Muscle of arm (tissue), 1 donor: ENCODE measurements at regions not wholly inside any gene's neighbourhood (a gene's known extent, or its start where the extent isn't known, plus 50 kb on each side); places are given as distances from the start of the nearest gene placed in this dataset.

Experiments
- DNase-seq: peaks from one replicate; pipeline ENCODE4 v3.0.0-alpha.2; 2013

GRCh38 chr15:46644501-46645481, 1010.0 kb downstream of the SQOR start:
- DNase-seq: no peak

DNA sequence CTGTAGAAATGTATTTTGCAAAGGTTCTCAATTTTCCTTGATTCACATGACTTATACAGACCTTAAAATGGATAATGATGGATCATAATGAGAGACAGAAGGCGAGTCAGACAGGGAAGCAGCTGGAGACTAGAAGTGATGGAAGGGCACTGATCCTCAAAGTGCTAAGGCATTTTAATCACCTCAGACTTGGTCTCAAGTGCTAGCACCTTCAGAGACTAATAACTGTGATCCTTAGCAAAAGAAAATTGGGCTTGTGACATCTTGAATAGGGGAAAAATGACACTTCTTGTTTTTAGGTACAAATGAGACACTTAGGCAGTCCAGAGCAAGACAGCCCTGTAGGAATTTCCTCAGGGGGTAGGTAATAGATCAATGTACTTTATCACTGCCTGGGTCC, 1011.7 kb downstream of the SQOR start:
- DNase-seq: no peak

DNA sequence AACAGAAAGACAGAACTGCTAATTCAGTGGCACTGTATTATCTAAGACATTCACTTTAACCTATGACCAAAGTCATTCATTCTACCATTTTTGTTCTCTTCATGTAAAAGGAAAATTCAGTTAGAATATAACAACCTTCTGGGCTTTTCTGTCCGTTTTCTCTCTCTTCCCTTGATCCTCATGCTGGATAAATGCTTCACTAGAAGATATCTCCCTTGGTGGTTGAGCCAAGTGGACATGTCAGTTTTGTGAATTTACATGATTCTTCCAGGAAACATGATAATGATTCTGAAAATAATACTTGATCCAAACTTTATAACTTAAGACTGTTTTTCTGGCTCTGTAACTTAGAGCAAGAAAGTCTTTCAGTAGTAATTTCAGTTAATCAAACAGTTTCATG, 1012.2 kb downstream of the SQOR start:
- no peak for DNase-seq

- no peak for DNase-seq
These were observed 1017.4 kb downstream of the SQOR start for GRCh38 chr15:46652266-46652665.

DNA sequence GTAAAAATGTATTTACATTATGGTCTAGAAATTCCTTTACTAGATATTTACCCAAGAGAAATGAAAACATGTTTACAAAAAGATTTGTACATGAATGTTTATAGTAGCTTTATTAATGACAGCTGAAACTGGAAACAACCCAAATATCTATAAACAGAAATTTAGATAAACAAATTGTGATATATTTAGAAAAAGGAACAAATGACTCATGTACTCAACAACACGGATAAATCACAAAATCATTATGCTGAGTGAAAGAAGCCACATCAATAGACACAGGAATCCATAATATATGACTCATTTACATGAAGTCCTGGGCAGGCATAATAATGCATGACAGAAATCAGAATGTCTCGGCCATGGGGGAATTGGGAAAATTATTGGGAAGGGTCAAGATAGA, 1020.2 kb downstream of the SQOR start:
- no peak for DNase-seq

GRCh38 chr15:46660096-46660842, 1025.4 kb downstream of the SQOR start:
- DNase-seq: no peak

GRCh38 chr15:46670258-46670657, 1035.4 kb downstream of the SQOR start:
- no peak for DNase-seq

DNA sequence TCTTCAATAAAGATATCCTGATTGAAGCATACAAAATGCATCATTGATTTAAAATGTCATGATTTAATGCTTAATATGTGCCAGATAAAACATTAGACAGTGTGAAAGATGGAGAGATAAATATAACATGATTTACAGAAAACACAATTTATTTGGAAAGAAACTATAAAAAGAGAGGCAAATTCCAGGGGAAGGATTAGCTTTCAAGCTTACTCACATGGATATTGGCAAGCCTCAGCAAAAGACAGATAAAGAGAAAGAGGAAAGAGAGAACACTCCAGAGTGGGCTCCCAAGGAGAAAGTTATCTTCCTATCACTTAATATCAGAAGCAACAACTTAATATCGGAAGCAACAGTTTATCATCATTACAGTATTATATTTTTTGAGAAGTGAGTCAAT, 1036.5 kb downstream of the SQOR start:
- DNase-seq: no peak

- DNase-seq: no peak
These were observed 1037.2 kb downstream of the SQOR start for GRCh38 chr15:46672041-46672440.

- DNase-seq: no peak
These were observed 1040.8 kb upstream of the SEMA6D start for GRCh38 chr15:46676233-46677206.

DNA sequence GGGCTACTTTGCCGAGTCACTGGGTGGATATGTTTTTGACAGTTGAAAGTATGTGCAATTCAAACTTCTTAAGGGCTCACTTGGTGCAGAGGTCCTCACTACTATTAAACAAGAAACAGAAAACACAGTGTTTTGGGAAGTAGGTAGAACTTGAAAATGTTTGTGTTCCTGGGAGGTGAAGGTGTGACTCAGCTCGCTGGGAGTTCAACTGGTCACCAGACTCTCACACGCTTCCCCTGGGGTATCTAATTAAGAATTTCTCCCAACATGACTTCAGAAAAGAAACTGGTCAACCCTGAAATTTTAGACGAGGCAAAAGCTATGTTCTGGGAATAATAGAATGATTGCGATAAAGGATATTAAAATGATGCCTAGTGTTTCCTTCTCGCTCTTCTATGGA, 1039.8 kb upstream of the SEMA6D start:
- DNase-seq: no peak

GRCh38 chr15:46681901-46682300, 1035.4 kb upstream of the SEMA6D start:
- DNase-seq: no peak

- DNase-seq: no peak
These were observed 1034.1 kb upstream of the SEMA6D start for GRCh38 chr15:46682969-46683791.

GRCh38 chr15:46685096-46685495, 1032.2 kb upstream of the SEMA6D start:
- DNase-seq: no peak

GRCh38 chr15:46685681-46686080, 1031.6 kb upstream of the SEMA6D start:
- DNase-seq: no peak

DNA sequence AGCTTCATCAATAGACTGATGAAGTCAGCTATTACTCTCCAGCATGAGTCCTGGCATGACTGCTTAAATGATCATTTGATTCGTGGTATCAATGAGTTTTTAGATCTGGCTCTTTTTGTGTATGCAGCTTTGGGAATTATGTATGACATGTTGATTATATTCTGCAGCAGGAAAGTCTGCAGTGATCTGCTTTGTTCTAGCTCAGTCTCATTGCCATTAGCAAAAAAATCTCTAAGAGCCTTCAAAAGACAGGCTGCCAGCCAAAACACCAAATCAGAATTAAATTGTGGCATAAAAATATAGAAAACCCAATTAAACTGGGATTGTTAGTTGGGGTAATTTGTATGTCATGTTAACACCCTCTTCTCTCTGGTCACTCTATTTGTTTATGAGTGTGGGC, 1021.0 kb upstream of the SEMA6D start:
- DNase-seq: no peak

GRCh38 chr15:46701346-46701745, 1016.0 kb upstream of the SEMA6D start:
- DNase-seq: no peak

DNA sequence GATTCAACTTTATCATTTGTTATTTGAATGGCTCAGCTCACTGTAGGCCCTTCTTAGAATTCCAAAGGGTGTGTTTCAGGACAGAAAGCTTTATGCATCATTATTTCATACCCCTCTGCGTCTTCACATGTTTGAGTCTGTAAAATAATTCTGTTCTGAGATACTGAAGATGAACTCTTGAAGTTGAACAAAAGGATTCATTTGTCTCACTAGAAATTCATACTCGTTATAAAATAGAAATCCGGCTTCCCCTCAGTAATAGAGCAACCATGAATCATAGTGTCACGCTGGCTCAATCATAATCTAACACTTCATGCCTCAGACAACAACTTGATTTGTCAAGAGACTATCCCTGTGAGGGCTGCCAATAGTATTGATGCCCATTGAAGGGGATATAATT, 1015.4 kb upstream of the SEMA6D start:
- no peak for DNase-seq

DNA sequence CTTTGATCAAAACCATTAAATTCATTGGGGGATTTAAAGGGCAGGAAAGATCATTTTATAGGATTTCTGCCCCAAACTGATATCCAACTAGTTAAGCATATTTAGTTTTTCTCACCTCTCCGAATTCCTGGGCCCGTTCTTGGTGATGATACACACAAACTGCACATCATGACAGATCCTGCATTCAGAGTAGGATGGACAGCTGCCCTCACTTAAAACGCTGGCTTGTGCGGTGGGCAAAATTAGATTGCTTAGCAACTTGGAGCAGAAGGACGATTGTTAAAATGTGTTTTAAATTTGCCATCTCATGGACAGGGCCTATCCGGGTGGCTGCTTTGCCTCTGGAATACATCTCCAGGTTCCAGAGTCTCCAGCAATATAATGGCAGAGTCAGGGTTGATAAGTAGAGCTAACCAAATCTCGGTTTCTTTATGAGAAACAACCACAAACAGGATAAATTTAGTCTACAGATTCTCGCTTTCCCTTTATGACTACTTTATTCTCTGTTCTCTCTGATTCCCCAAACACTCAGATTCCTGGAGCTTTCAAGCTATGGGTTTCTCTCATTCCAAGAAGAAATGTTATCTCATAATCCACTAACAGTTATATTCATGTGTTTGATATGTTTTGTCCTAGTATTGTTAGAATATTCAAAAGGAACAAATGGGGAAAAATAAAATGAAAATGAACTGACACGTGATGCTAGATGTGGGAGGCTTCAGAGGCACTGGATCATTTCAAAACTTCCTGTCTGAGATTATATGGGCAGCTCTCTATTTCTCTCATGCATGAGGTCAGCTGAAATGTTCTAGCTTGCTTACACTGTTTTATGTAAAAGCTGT, 1014.1 kb upstream of the SEMA6D start:
- DNase-seq: no peak
